MM.1S (cell line): ENCODE measurements at regions not wholly inside any gene's neighbourhood (a gene's known extent, or its start where the extent isn't known, plus 50 kb on each side); places are given as distances from the start of the nearest gene placed in this dataset.

ENCODE experiments used
- DNase-seq: peaks from one replicate; pipeline ENCODE4 v3.0.0-alpha.2; 2015
- H2AFZ ChIP-seq: fragments of 300-600 bp; sonication (generic); 2 replicates; pipeline ENCODE4 v1.6.0; 2016; ENCODE audit warnings: antibody characterized with exemption, low read length
- H3F3A ChIP-seq: fragments of 300-600 bp; sonication (generic); 2 replicates; pipeline ENCODE4 v1.6.1; 2016; ENCODE audit warnings: mild to moderate bottlenecking, antibody characterized with exemption, low read length, moderate library complexity, mixed read lengths; ENCODE audit not compliant: insufficient read depth
- H3K27ac ChIP-seq: fragments of 300-600 bp; sonication (generic); 2 replicates; pipeline ENCODE4 v1.5.1; 2016; ENCODE audit warnings: mild to moderate bottlenecking, low read length
- H3K27me3 ChIP-seq: fragments of 300-600 bp; sonication (generic); replicated peaks from 2 replicates; pipeline ENCODE4 v1.6.0; 2016; ENCODE audit warnings: low read length; ENCODE audit not compliant: insufficient read depth
- H3K36me3 ChIP-seq: fragments of 300-600 bp; sonication (generic); replicated peaks from 2 replicates; pipeline ENCODE4 v1.6.1; 2016; ENCODE audit warnings: mild to moderate bottlenecking, low read length, mixed read lengths; ENCODE audit not compliant: insufficient read depth
- H3K4me1 ChIP-seq: fragments of 300-600 bp; sonication (generic); 2 replicates; pipeline ENCODE4 v1.6.1; 2016; ENCODE audit warnings: low read length, mixed read lengths
- H3K4me2 ChIP-seq: fragments of 300-600 bp; sonication (generic); 2 replicates; pipeline ENCODE4 v1.6.0; 2016; ENCODE audit warnings: low read depth, low read length
- H3K4me3 ChIP-seq: fragments of 300-600 bp; sonication (generic); 2 replicates; pipeline ENCODE4 v1.5.1; 2016; ENCODE audit warnings: low read length, mixed read lengths
- H3K79me2 ChIP-seq: fragments of 300-600 bp; sonication (generic); 2 replicates; pipeline ENCODE4 v1.6.1; 2016; ENCODE audit warnings: mixed run types, low read length, mixed read lengths
- H3K9ac ChIP-seq: fragments of 300-600 bp; sonication (generic); 2 replicates; pipeline ENCODE4 v1.6.1; 2016; ENCODE audit warnings: low read length, mixed read lengths
- H3K9me2 ChIP-seq: fragments of 300-600 bp; sonication (generic); replicated peaks from 2 replicates; pipeline ENCODE4 v1.6.1; 2016; ENCODE audit warnings: mild to moderate bottlenecking, low read length, mixed read lengths; ENCODE audit not compliant: insufficient read depth
- H3K9me3 ChIP-seq: fragments of 300-600 bp; sonication (generic); replicated peaks from 2 replicates; pipeline ENCODE4 v1.6.1; 2016; ENCODE audit warnings: mild to moderate bottlenecking, low read length, mixed read lengths; ENCODE audit not compliant: insufficient read depth
- H4K20me1 ChIP-seq: fragments of 300-600 bp; sonication (generic); 2 replicates; pipeline ENCODE4 v1.6.1; 2016; ENCODE audit warnings: mild to moderate bottlenecking, low read length, moderate library complexity, mixed read lengths; ENCODE audit not compliant: insufficient read depth
- CTCF ChIP-seq: fragments of 300-600 bp; sonication (generic); IDR thresholded peaks from 2 replicates; pipeline ENCODE4 v1.5.1; 2016; ENCODE audit warnings: antibody characterized with exemption, low read length, mixed read lengths
- EZH2 ChIP-seq: fragments of 300-600 bp; sonication (generic); optimal IDR thresholded peaks from 2 replicates; pipeline ENCODE3; 2017; ENCODE audit warnings: low read depth, mild to moderate bottlenecking, antibody characterized with exemption, low read length, mixed read lengths
- EZH2phosphoT487 ChIP-seq: fragments of 300-600 bp; sonication (generic); IDR thresholded peaks from 2 replicates; pipeline ENCODE4 v1.6.1; 2018; ENCODE audit warnings: antibody characterized with exemption, low read length

DNA sequence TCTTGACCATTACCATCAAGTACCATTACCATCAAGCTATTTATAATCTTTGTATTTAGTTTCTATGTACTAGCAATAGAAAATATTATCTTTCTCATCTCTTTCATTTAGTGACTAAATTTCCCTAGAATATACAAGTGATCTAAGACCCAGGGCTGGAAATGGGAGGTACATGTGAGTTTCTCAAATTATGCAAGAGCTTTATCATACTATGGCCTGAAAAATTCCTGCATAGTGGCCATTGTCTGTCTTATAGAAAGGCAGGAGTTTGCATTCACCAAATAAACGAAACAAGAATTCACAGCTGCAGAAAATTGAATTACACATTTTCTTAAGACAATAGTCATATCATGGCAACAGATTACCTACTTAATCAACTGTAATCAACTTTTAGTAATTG, 50.7 kb upstream of the HDAC9 start:
- H3K27me3 ChIP-seq, result no peaks in the 10 kb centered on the region
- H4K20me1 ChIP-seq, result no peaks in the 10 kb centered on the region
- no peaks in the 10 kb centered on the region for H3K9me3 ChIP-seq
- DNase-seq, result no peak
- no peaks in the 10 kb centered on the region for H3K79me2 ChIP-seq
- no peak overlapping the region for H3K27ac ChIP-seq
- no peak overlapping the region for H2AFZ ChIP-seq
- H3K9me2 ChIP-seq, result no peaks in the 10 kb centered on the region
- no peak overlapping the region for H3K4me2 ChIP-seq
- no peaks in the 10 kb centered on the region for H3F3A ChIP-seq
- TF ChIP-seq EZH2 (no peak), EZH2phosphoT487 (no peak)
- H3K36me3 ChIP-seq, result no peaks in the 10 kb centered on the region
- no peaks in the 10 kb centered on the region for H3K4me1 ChIP-seq
- H3K4me3 ChIP-seq, result no peak overlapping the region
- H3K9ac ChIP-seq, result no peak overlapping the region

DNA sequence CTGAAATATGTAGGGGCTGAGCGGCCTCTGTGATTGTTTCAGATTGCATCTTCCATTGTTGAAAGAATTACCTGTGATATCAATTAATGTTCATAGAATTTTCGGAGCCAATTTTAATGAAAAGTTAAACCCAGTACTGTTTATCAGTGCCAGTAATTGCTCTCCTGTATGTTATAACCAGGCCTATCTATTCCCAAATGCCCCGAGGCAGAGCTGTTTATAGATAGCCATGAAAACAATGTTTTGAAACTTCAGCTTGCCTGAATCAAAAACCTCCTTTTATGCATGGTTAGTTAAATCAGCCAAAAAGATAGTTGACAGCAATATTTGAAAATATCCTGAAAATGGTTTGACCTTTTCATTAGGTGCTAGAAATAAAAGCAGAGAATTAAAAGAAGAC, 50.1 kb upstream of the HDAC9 start:
- Histone ChIP-seq H3K9ac (no peak overlapping the region), H3K4me2 (no peak overlapping the region), H3K79me2 (no peaks in the 10 kb centered on the region), H3K27me3 (no peaks in the 10 kb centered on the region), H3K36me3 (no peaks in the 10 kb centered on the region), H3K9me2 (no peaks in the 10 kb centered on the region), H2AFZ (no peak overlapping the region), H3K9me3 (no peaks in the 10 kb centered on the region), H4K20me1 (no peaks in the 10 kb centered on the region), H3K4me1 (no peaks in the 10 kb centered on the region), H3F3A (no peaks in the 10 kb centered on the region), H3K4me3 (no peak overlapping the region), H3K27ac (no peak overlapping the region)
- DNase-seq, result no peak
- TF ChIP-seq EZH2 (no peak), EZH2phosphoT487 (no peak), CTCF (no peak)
